Uterus (tissue), 2 donors: ENCODE measurements at regions not wholly inside any gene's neighbourhood (a gene's known extent, or its start where the extent isn't known, plus 50 kb on each side); places are given as distances from the start of the nearest gene placed in this dataset.

ENCODE experiments used
- CTCF ChIP-seq, 4 experiments: fragments of 200-600 bp in 2 of 4; fragments of 450-650 bp in 2 of 4; sonication (generic) in 2 of 4; IDR thresholded peaks; one replicate each; pipeline ENCODE4 v1.5.1; 2016 to 2019; ENCODE audit warnings: antibody characterized with exemption in 4 of 4, mild to moderate bottlenecking in 2 of 4, moderate library complexity in 1 of 4
- POLR2A ChIP-seq, 2 donors: fragments of 450-650 bp; IDR thresholded peaks; one replicate each; pipeline ENCODE4 v1.6.1; 2016; ENCODE audit warnings: antibody characterized with exemption in 2 of 2, mild to moderate bottlenecking in 1 of 2, moderate library complexity in 1 of 2

GRCh38 chr5:114310666-114311065 is 51.2 kb upstream of the KCNN2 start:
- no peak for TF ChIP-seq CTCF (IDR thresholded peaks at IDR 0.05)
- TF ChIP-seq POLR2A (IDR thresholded peaks at IDR 0.05), result no peak
